ENCODE measurements at regions not wholly inside any gene's neighbourhood (a gene's known extent, or its start where the extent isn't known, plus 50 kb on each side); places are given as distances from the start of the nearest gene placed in this dataset.
"Not testable (repeated sequence)": the region's sequence is repeated elsewhere in the genome, so short reads cannot be mapped to it uniquely, and the experiment has no call there.

DNA sequence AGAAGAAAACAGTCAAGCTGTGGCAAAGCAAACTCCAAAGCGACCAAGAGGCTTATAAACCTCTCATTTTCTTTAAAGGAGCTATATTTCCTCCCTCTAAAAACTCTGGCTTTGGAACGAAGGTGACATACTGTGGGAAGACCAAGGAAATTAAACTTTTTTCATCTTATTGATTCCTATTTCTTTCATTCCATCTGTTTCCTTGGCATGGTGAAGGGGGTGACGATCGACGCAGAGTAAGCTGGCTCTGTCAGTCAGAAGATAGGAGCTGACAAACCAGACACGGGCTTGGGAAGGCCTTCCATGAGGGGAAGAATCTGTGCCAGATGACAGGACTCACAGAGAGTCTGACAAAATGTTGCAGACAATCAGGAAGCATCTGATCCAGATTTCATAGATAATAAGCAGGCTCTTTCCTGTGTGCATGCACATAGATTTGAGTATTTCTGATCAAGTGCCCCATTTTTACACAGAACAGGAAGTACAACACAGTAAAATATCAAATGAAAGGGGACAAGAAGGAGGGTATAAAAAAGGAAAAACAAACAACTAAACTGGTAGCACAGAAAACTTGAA lies 261.7 kb downstream of the SATB2 start:
- no peaks in the 10 kb centered on the region for H3K27me3 ChIP-seq
- whole genome bisulfite sequencing, 5 donors: 65 to 74% (median 71%) methylated on average over 6 of the region's 6 CpGs
- H3K27ac ChIP-seq: no peak overlapping the region
- no peak for DNase-seq
- TF ChIP-seq POLR2A (IDR thresholded peaks at IDR 0.05) (no peak), EP300 (IDR thresholded peaks at IDR 0.05) (no peak), POLR2AphosphoS5 (IDR thresholded peaks at IDR 0.05) (no peak)
- TF ChIP-seq, protein P1, sequence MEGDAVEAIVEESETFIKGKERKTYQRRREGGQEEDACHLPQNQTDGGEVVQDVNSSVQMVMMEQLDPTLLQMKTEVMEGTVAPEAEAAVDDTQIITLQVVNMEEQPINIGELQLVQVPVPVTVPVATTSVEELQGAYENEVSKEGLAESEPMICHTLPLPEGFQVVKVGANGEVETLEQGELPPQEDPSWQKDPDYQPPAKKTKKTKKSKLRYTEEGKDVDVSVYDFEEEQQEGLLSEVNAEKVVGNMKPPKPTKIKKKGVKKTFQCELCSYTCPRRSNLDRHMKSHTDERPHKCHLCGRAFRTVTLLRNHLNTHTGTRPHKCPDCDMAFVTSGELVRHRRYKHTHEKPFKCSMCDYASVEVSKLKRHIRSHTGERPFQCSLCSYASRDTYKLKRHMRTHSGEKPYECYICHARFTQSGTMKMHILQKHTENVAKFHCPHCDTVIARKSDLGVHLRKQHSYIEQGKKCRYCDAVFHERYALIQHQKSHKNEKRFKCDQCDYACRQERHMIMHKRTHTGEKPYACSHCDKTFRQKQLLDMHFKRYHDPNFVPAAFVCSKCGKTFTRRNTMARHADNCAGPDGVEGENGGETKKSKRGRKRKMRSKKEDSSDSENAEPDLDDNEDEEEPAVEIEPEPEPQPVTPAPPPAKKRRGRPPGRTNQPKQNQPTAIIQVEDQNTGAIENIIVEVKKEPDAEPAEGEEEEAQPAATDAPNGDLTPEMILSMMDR (IDR thresholded peaks at IDR 0.05): no peak
- no peak overlapping the region for H3K4me3 ChIP-seq
- no peaks in the 10 kb centered on the region for H3K9me3 ChIP-seq
- intact Hi-C loops (cut with DNase I; ENCODE audit: low total_unique reads): no loop called here
- H3K36me3 ChIP-seq: no peaks in the 10 kb centered on the region
- H3K4me1 ChIP-seq: no peaks in the 10 kb centered on the region

DNA sequence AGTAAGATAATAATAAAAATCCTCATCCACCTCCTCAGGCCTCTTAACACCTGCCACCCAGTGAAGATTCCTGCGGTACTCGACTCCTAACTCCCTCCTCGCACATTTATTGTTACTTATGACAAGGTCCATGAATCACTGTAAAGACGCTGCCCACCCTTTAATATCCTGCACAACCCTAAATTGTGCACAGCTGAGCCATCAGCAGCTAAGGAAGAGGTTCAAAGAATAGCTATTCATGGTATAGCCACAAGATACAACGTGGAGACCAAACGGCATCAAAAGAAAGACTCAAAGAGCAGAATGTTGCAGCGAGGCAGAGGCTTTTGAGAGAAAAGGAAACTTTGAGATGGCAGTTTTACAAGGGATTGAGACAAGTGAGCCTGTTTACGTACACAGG lies 266.3 kb downstream of the SATB2 start:
- no peaks in the 10 kb centered on the region for H3K27me3 ChIP-seq
- 49 to 60% (median 60%) methylated on average over 8 of the region's 8 CpGs for WGBS, 5 donors
- no peak overlapping the region for H3K27ac ChIP-seq
- no peak for DNase-seq
- no peaks in the 10 kb centered on the region for H3K4me1 ChIP-seq
- no peaks in the 10 kb centered on the region for H3K36me3 ChIP-seq
- H3K9me3 ChIP-seq: no peaks in the 10 kb centered on the region
- TF ChIP-seq POLR2AphosphoS5 (IDR thresholded peaks at IDR 0.05) (no peak), EP300 (IDR thresholded peaks at IDR 0.05) (no peak), POLR2A (IDR thresholded peaks at IDR 0.05) (no peak)
- TF ChIP-seq, protein P1 (IDR thresholded peaks at IDR 0.05): no peak
- H3K4me3 ChIP-seq: no peak overlapping the region
- intact Hi-C loops (cut with DNase I; ENCODE audit: low total_unique reads): no loop called here

DNA sequence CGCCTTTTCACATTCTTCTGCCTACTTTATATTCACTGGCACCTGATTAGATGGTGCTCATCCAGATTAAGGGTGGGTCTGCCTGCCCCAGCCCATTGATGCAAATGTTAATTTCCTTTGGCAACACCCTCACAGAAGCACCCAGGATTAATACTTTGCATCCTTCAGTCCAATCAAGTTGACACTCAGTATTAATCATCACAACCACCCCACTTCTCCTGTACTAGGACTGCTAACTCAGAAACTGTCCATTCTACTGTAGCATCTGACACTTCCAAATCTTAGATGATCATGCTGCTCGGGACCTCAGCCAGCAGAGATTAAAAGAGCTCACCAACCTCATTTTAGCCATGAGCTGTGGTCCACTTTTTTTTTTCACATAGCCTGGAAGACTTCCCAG lies 268.5 kb downstream of the SATB2 start:
- Histone ChIP-seq H3K36me3 (no peaks in the 10 kb centered on the region), H3K4me1 (no peaks in the 10 kb centered on the region), H3K27me3 (no peaks in the 10 kb centered on the region), H3K4me3 (no peak overlapping the region), H3K9me3 (no peaks in the 10 kb centered on the region), H3K27ac (no peak overlapping the region)
- intact Hi-C loops (cut with DNase I; ENCODE audit: low total_unique reads): no loop called here
- DNase-seq: no peak
- TF ChIP-seq, protein P1 (IDR thresholded peaks at IDR 0.05): no peak
- TF ChIP-seq POLR2A (IDR thresholded peaks at IDR 0.05) (no peak), EP300 (IDR thresholded peaks at IDR 0.05) (no peak), POLR2AphosphoS5 (IDR thresholded peaks at IDR 0.05) (no peak)
- 55 to 73% (median 67%) methylated on average over 2 of the region's 2 CpGs for WGBS, 5 donors

DNA sequence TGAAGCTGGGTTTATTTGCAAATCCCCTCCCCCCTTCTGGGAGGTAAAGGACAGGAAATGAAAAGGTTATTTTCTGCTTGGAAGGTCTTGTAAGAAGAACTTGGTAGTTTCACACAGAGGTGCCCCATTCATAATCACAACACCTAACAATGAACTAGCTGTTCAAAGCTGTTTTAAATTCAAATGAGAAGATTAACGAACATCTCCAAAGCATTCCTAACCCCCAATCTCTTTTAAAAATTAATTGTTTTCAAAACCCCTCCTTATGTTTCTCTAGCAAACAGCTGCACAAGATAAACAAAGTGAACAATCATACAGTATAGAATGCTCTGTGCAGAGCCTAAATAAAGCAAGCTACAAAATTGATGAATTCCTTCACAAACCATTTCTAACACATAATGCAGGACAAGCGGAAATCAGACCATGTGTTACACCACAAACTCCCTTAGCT lies 271.4 kb downstream of the SATB2 start:
- H3K4me1 ChIP-seq: no peaks in the 10 kb centered on the region
- no peaks in the 10 kb centered on the region for H3K36me3 ChIP-seq
- no peak for DNase-seq
- 31 to 44% (median 33%) methylated on average over 2 of the region's 2 CpGs for WGBS, 5 donors
- H3K9me3 ChIP-seq: no peaks in the 10 kb centered on the region
- H3K27ac ChIP-seq: no peak overlapping the region
- TF ChIP-seq, protein P1 (IDR thresholded peaks at IDR 0.05): no peak
- no peak for TF ChIP-seq POLR2A (IDR thresholded peaks at IDR 0.05)
- TF ChIP-seq EP300 (IDR thresholded peaks at IDR 0.05): no peak
- no peak for TF ChIP-seq POLR2AphosphoS5 (IDR thresholded peaks at IDR 0.05)
- intact Hi-C loops (cut with DNase I; ENCODE audit: low total_unique reads): no loop called here
- no peaks in the 10 kb centered on the region for H3K27me3 ChIP-seq
- H3K4me3 ChIP-seq: no peak overlapping the region

DNA sequence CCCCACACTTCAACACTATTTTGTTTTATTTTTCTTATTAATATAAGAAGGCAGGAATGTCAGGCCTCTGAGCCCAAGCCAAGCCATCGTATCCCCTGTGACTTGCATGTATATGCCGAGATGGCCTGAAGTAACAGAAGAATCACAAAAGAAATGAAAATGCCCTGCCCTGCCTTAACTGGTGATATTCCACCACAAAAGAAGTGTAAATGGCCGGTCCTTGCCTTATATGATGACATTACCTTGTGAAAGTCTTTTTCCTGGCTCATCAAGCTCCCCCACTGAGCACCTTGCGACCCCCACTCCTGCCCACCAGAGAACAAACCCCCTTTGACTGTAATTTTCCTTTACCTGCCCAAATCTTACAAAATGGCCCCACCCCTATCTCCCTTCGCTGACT lies 272.6 kb downstream of the SATB2 start:
- H3K4me3 ChIP-seq; H3K27ac ChIP-seq; H3K36me3 ChIP-seq; DNase-seq; intact Hi-C loops (cut with DNase I; ENCODE audit: low total_unique reads); H3K27me3 ChIP-seq; H3K4me1 ChIP-seq; H3K9me3 ChIP-seq: not testable (repeated sequence)
- WGBS, 5 donors: 60 to 74% (median 65%) methylated on average over 5 of the region's 5 CpGs

All from stomach (tissue), 8 donors.